ENCODE measurements at regions not wholly inside any gene's neighbourhood (a gene's known extent, or its start where the extent isn't known, plus 50 kb on each side); places are given as distances from the start of the nearest gene placed in this dataset.
A peak's percentile ranks its signal among the peaks of the same experiment; 100 is the strongest.

GRCh38 chr2:19235308-19235707, 123.1 kb downstream of the OSR1 start:
- DNase-seq (ENCODE audit: low spot score) = no peak

DNA sequence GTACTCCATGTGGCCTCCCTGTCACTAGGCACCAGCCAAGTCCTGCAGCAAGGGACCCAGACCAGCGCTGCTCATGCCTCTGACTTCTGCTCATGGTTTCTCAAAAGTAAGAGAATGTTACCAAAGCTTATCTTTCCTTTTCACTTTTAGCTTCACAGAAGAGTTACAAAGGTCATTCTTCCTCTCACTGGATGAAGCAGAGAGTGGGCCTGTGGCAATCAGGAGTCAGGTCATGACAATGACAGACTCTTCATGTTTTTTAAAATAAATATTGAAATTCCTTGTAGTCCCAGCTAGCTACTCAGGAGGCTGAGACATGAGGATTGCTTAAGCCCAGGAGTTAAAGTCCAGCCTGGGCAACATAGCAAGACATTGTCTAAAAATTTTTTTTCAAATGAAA, 126.1 kb downstream of the OSR1 start:
- no peak for DNase-seq (ENCODE audit: low spot score)

DNA sequence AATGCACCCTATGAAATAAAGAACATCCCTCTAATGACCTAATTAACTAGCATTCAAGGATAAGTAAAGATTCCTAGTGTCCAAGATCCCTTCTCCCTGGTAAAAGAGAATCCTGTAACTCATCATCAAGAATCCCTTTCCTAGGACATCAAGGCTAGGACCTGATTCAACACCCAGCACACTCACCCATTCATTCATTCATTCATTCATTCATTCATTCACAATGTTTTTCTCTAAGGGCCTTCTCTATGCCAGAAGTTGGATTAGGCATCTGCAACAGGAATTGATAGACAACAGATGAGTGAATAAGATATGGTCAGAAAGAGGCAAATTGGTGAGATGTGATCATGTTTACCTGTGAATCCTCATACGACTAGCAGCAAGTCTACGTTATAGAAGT, 126.8 kb downstream of the OSR1 start:
- no peak for DNase-seq (ENCODE audit: low spot score)

DNA sequence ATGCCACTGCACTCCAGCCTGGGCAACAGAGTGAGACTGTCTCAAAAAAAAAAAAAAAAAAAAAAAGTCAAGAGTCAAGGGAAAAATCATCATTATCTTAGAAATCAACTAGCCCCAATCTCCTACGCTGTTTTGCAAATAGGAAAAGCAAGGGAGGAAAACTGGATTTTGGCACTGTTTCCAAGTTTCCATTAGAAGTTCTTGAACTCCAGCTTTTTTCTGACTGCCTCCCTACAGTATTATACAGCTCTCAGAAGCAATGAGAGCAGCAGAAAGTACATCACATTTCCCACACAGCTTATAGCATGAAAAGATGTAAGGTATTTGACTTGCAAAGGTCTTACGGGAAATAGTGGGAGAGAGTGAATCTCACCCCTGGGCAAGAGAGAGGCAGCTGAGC, 127.8 kb downstream of the OSR1 start:
- no peak for DNase-seq (ENCODE audit: low spot score)

GRCh38 chr2:19228715-19229114, 129.7 kb downstream of the OSR1 start:
- DNase-seq (ENCODE audit: low spot score) = no peak

DNA sequence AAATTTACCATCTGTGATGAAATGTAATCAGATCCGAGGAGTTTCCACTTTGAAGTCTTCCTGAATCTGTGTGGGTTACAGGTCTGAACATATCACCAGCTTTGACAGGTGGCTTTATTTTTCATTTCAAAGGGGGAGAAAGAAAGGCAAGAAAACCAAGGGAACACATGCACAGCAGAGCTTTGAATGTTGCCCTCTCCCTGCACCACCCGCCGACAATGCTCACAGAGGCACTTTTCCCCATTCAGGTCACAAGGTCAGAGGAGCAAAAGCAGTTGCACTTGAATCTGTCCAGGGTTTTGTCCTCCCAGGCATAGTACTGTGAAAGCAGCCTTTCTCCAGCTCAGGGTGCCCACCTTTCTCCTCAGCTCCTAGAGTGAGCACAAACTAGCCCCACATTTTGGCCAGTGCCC, 130.2 kb downstream of the OSR1 start:
- DNase-seq (ENCODE audit: low spot score) = no peak

- no peak for DNase-seq (ENCODE audit: low spot score)
Measured at GRCh38 chr2:19226871-19227270, 131.6 kb downstream of the OSR1 start.

GRCh38 chr2:19226386-19226785, 132.0 kb downstream of the OSR1 start:
- DNase-seq (ENCODE audit: low spot score) = no peak

DNA sequence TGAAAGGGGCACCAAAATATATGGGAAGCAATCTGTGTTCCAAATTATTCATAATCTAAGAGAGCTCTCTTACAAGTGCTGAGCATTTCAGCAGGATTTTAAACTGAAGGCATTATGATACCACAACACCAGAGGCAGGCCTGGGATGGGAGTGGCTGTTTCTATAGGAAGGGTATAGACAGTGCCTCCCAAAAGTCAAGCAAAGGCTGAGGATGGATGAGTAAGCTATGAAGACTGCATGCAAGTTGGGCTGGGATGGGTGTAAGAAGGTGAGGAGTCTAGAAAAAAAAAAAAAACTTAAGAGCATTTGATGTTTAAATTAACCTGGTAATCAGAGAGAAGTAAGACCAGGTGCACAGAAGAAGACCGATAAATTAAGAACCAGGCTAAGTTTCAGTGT, 132.5 kb downstream of the OSR1 start:
- no peak for DNase-seq (ENCODE audit: low spot score)

- DNase-seq (ENCODE audit: low spot score) = no peak
Measured at GRCh38 chr2:19225126-19225525, 133.3 kb downstream of the OSR1 start.

GRCh38 chr2:19224486-19224885, 133.9 kb downstream of the OSR1 start:
- DNase-seq (ENCODE audit: low spot score) = no peak

DNA sequence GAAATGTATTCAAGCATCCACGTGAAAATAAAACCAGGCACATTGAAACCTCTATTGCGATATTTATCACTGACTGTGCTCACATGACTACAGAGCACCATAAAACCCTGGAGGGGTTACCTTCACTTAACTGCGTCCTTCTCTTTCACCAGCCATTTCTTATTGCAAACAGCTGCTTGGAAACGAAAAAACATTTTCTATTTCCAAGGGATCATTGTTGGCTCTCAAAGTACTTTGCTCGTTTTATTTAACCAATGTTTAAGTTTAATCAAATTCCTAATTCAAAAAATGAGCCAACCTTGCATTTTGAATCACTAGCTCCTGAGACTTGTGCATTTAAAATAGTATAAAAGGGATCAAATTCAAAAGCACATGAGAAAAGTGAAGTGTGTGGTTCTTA, 134.4 kb downstream of the OSR1 start:
- DNase-seq (ENCODE audit: low spot score) = no peak

DNA sequence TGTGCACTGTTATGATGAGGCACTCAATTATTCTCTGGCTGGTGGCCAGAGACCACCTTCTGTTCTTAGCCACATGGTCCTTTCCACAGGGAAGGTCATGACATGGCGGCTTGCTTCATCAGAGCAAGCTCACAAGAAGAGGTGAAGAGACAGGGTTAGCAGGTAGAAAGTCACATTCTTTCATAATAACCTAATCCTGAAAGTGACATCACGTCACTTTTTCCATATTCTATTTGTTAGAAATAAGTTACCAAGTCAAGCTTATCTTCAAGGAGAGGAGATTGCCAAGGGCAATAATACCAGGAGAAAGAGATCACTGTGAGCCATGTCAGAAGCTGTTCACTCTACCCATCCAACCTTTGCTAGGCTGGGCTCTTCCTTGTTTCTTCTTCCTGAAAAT, 139.4 kb downstream of the OSR1 start:
- DNase-seq (ENCODE audit: low spot score) = peak; percentile 66

DNA sequence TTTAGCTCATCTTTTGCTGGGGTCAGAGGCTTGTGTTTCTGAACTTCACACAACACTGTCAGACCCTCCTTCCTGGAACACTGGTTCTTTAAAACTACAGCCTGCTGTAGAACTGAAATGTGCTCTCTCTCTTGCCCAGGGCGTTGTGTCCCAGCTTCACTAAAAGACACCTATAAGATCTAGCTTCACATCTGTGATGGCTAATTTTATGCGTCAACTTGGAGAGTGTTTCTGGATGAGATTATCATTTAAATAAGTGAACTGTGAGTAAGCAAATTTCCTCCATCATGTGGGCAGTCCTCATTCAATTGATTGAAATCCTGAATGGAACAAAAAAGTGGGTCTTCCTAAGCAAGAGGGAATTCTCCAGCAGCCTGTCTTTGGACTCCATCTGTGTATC, 140.3 kb downstream of the OSR1 start:
- DNase-seq (ENCODE audit: low spot score) = no peak

DNA sequence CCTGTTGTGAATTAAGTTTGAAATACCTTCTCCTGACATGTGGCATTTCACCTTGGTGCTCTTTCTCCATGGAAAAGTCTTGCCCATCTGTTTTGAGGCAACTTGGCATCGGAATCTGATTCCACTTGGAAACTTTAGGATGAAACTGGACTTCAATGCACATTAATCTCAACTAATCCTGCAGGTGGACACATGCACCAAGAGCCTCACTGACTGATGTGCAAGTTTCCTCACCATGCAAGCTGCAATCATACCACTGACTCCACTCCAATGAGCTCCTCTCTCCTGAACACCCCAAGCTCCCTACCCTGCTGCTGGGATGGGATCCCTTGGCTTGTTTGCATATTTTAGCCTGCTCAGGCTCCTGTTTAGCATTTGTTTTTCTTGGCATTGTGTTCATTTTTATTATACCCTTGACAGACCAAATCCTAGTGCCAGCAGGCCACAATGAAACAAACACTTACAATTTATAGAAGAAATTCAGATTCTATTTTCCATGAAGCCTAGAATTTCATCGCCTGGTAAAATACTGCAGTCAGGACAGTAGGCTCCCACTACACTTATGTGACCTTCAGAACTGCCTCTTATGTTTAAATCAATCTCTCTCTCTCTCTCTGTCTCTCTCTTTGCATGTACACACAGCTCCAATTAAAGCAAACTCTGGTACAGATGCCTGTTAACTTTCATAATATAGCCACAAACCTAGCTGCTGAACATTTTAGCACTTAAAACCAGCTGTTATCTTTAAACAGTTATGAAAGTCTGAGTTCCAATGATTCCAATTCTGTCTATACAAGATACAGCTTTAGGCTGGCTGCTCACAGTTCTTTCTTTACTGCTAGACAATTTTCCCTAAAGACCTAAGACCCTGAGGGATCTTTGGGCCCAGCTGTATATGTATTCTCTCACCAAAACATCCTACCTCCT, 141.5 kb downstream of the OSR1 start:
- DNase-seq (ENCODE audit: low spot score) = no peak

DNA sequence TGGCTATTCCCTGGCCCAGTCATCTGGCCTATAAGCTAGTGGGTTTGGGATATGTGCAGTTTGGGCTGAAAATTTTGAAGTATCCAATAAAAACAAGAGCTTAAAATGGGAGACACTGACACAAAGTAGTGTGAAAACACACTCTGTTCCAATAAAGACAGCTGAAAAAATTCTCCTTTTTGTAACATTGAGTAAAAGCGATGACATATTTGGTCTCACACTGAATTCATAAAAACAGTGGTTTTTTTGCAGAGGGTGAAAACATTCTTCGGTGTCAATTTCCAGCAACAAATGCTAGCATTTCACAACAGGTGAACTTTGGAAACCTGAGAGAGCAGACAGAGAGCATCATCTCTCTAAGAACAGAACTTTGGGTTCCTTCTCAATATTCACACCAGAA, 142.2 kb downstream of the OSR1 start:
- no peak for DNase-seq (ENCODE audit: low spot score)

- no peak for DNase-seq (ENCODE audit: low spot score)
Measured at GRCh38 chr2:19214682-19215391, 143.6 kb downstream of the OSR1 start.

DNA sequence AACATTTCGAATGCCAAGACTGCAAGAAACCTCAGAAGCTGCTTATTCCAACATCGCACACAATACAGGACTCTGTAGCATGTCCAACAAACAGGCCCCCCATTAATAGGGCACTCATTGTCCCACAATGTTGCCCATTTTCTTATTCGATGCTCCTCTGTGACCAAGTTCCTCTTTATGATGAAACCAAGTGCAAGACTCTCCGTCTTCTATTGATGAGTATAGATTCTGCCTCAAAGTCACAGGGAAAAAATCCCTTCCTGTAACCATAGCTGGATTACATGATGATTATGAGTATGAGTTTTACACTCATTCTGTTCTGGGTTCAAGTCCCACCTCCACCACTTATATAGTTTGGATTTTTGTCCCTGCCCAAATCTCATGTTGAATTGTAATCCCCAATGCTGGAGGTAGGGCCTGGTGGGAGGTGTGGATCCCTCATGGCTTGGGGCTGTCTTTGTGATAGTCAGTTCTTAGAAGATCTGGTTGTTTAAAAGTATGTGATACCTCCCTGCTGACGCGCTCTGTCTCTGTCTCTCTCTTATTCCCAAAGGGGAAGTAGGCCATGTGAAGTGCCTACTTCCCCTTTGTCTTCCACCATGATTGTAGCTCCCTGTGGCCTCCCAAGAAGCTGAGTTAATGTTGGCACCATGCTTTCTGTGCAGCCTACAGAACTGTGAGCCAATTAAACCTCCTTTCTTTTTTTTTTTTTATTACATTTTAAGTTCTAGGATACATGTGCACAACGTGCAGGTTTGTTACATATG, 148.7 kb downstream of the OSR1 start:
- DNase-seq (ENCODE audit: low spot score) = no peak

- DNase-seq (ENCODE audit: low spot score) = no peak
Measured at GRCh38 chr2:19208479-19209199, 149.8 kb downstream of the OSR1 start.

- DNase-seq (ENCODE audit: low spot score) = no peak
Measured at GRCh38 chr2:19207452-19207851, 151.0 kb downstream of the OSR1 start.

GRCh38 chr2:19205983-19206533, 152.4 kb downstream of the OSR1 start:
- DNase-seq (ENCODE audit: low spot score) = no peak

DNA sequence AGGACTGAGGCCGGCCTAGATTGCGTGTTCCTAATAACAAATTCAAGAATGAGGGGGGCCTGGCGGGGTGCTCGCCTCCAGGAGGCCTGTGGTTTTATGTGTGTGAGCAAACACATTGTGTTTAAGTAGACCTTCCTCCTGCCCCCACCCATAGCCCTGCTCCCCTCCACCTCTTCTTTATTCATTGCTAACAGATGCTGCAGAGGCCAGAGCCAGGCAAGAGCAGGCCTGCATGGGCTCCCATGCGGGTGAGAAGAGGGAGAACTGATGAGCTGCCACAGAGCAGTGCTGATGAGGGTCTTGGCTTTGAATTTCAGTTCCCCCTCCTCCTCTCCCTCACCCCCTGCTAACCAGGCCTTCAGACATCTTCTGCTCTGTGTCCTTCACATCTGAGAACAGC, 154.6 kb downstream of the OSR1 start:
- DNase-seq (ENCODE audit: low spot score) = no peak
